HG03045 (cell line): ENCODE measurements at regions not wholly inside any gene's neighbourhood (a gene's known extent, or its start where the extent isn't known, plus 50 kb on each side); places are given as distances from the start of the nearest gene placed in this dataset.

ENCODE experiments used
- ATAC-seq: cut with Tn5 transposase; IDR thresholded peaks from one replicate; pipeline ENCODE4 v1.9.1; 2021; ENCODE audit warnings: mild to moderate bottlenecking, moderate library complexity; ENCODE audit not compliant: unreplicated experiment

- no peak for ATAC-seq
Observed at GRCh38 chr17:79298799-79299198, 224.2 kb downstream of the ENGASE start.

DNA sequence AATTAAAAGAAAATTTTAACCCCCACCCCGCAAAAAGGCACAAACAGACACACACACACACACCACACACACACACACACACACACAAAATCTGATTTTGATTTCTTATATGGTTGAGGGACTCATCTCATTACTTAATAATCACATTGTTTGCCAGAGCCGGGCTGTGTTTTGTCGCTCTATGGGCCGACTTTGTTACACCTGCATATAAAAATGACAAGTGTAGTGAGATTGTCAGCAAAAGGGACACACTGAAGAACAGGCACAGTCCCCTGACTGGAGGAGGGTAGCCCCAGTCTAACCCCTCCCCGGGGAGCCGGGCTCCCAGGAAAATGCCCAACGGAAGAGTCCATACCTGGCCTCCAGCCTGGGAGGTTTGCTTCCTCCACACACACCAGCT, 221.6 kb downstream of the ENGASE start:
- no peak for ATAC-seq

DNA sequence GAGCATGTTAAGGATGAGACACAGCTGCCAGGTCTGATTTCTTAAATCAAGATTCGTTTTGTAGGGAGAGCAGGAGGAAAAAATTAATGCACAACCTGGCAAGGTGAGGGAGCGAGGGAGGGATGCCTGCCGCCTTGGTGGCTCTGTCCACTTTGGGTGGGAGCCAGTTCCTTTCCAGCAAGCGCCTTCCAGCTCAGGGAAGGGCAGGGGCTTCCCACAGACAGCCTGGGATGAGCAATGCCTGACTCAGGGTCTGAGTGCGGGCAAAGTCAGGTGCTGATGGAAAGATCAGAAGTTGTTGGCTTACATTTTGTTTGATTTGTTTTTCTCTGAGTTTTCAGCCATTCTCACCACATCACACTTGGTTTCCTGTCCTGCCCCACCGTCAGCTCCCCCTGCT, 220.7 kb downstream of the ENGASE start:
- no peak for ATAC-seq

GRCh38 chr17:79294459-79295071, 219.9 kb downstream of the ENGASE start:
- no peak for ATAC-seq

DNA sequence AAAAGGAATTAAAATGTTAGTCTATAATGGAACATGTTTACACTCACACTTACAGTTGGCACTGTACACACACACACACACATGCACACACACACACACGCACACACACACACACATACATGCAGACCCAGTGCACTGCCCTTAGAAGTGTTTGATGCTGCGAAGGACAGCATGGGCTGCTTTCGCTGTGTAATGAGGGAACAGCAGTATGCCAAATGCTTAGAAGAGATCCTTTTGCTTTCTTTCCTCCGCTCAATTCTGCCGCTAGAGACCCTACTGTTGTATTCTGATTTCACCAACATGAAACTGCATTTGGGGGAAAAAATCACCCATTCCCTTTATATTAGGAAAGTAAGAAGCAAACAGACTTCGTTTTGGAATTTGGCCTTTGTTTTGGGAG, 217.9 kb downstream of the ENGASE start:
- no peak for ATAC-seq

DNA sequence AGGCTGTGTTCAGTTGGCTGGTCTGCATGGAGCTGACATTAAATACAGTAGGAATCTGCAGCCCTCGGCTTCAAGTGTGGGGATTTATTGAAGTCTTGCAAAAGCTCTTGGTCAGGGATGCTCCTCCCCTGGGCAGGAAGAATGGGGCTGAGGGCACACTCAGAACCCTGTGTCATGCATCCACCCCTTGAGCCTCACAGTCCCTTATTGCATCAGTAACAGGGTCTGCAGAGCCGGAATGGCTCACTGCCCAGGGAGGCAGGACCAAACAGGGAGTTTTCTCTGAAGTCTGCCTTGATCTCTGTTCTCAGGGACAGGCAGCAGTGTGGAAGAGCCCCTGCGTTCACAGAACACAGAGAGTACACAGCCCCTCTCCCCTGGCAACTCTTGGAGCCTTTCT, 216.8 kb downstream of the ENGASE start:
- no peak for ATAC-seq

DNA sequence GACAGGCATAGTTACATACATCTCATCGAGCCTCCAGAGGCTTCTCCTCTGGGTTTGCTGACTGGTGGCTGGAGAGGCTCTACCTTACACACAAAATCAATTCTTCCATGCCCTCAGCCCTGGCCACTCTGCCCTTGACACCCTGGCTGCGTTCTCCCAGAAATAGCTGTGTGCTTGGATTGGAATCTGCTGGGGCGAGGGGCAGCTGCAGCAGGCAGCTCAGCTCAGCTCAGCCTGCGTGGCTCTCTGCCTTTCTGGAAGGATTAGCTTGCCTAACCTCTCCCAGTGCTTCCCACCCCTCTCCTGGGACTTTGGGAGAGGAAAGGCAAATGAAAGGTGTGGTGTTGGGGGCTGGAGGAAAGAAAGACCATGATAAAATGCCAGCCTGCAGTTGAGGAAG, 216.1 kb downstream of the ENGASE start:
- ATAC-seq = no peak

DNA sequence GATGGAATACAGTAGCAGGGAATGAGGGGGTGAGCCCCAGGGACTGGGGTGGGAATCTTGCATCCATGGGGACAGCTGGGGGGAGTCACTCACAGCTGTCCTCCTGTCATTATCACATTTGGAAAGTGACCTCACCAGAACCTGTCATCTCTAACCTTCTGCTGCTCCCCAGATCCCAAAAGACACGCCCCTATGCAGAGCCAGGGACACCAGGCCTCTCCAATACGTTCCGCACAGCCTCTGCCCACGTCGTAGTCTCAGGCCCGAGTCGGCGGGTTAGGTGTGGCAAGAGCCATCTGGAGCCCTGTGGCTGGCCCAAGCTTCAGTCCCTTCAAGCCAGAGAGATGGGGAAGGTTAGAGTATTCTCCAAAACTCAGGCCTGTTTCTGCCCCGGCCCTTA, 214.3 kb downstream of the ENGASE start:
- ATAC-seq = no peak

DNA sequence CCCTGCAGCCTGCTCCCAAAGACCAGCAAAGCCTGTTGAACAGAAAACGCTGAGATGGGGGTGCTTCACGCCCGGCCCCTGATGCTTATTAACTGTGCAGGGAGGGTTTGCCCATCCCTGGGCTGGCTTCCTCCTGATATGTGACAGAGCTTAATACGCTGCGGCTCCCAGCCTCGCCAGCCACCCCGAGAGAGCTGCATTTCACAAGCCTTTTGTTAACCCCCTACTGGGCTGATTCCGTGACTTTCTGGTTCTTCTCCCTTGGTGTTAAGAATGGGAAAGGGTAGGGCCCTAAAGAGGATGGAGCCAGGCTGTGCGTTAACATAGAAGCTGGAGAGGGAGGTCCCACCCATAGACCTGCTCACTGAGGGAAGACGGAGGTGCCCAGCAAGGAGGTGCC, 211.8 kb downstream of the ENGASE start:
- no peak for ATAC-seq

DNA sequence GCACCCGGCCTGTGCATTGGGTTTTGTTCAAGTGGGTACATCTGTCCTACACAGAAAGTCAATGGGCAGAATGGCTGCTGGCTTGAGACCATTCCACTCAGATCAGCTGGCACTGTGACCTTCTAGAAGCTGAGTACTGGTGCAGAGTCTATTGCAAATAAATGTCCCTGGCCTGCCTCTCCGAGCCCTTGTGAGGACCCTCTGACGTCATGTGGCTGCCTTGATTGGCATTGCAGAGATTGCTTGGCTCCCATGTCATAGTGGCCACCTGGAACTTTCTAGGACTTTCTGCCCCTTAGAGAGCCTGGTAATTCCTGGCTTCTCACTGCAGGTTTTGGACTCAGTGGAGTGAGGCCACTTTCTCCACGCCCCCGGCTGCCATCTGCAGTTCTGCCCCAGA, 211.3 kb downstream of the ENGASE start:
- ATAC-seq = no peak

DNA sequence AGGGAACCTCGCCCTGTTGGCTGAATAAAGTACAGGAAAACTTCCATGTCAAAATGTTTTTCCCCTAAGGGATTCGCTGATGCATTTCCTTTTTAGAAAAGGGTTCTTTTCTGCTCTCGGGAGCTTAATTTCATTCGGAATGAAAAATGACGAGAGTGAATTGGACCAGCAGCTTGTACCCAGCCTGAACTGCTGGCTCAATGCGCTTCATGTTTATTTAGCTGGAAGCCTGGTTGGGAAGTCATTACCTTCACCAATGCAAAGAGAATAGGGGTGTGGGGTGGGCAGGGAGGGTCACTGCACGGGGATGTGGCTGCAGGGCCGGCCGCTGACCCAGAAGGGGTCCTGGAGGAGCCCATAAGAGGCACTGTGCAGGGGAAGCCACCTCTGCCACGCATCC, 207.7 kb downstream of the ENGASE start:
- ATAC-seq = no peak

DNA sequence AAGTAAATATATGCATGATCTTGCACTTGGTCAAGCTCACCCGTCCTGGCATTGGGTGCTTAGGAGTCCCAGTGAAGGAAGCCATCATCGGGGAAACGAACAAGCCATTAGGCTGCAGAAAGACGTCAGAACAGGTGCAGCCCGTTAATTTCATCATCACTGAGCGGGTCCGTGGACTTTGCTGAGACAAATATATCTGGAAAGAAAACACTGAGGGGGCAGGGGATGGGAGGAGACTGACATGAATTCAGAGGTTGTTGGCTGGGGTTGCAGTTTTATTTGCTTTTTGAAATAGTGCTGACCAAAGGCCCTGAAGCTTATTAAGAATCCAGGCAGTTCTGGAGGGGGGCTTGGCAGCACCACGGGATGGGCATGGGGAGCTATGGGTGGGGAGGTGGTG, 207.2 kb downstream of the ENGASE start:
- ATAC-seq = no peak

- no peak for ATAC-seq
Observed at GRCh38 chr17:79280866-79281572, 206.4 kb downstream of the ENGASE start.

GRCh38 chr17:79280010-79280409, 205.4 kb downstream of the ENGASE start:
- no peak for ATAC-seq

- ATAC-seq = no peak
Observed at GRCh38 chr17:79279320-79279719, 204.7 kb downstream of the ENGASE start.

GRCh38 chr17:79276821-79277220, 202.2 kb downstream of the ENGASE start:
- no peak for ATAC-seq

DNA sequence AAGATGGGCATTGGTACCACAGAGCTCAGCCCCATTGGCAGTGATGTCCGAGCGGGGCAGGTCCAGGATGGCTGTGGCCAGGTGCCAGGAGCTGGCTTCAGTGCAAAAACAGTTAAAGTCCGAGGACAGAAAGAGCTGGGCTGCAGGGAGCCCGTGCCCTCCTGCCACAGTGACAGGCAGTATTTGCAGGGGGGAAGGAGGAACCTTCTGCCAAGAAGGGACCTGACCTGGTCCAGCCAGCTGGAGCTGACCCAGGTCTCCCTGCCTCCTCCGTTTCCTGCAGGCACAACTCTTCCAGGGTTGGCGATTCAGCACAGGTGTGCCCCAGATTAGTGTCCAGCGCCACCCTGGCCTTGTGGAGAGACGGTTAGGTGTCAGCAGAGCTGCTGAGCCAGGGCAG, 199.0 kb downstream of the ENGASE start:
- no peak for ATAC-seq

DNA sequence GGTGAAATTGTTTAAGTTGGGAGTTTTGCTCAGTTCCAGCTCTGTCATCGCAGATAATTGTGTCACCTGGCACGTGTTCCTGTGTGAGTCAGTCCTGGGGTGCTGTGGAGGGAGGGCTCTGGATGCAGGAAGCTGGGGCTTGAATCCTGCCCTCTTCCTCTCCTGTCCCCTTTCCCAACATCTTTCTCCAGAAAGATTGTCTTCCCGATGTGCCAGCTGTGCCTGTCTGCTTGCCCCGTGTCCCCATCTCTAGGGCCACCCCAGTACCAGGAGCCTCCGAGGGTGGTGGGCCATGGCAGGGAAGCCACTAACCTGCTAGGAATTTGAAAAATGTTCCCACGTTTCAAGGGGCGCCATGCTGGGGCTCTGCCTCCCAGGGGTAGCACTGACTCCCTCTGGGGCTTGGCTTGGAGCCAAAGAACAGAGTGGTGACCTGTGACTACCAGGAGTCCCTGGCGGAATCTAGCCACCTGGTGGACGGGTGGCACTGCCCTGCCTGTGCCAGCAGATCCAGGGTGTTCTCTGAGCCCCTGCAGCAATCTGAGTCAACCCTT, 198.1 kb downstream of the ENGASE start:
- no peak for ATAC-seq

- ATAC-seq = no peak
Observed at GRCh38 chr17:79272220-79272619, 197.6 kb downstream of the ENGASE start.

DNA sequence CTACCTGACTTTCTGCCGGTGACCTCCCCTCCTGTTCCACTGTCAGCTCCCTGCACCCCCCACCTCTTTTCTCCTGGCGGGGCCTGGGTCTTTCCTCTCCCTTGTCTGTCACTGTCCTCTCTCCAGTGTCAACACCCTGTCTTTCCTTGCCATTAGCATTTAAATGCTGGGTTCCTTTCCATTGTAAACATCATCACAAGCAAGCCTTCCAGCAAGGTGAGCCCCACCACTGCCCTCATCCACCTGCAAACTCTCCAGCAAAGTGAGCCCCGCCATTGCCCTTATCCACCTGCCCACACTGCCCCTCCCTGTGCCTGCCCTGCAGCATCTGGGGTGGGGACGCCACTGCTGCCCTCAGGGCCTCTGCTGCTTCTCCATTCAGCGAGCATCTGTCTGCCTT, 195.0 kb downstream of the ENGASE start:
- no peak for ATAC-seq

DNA sequence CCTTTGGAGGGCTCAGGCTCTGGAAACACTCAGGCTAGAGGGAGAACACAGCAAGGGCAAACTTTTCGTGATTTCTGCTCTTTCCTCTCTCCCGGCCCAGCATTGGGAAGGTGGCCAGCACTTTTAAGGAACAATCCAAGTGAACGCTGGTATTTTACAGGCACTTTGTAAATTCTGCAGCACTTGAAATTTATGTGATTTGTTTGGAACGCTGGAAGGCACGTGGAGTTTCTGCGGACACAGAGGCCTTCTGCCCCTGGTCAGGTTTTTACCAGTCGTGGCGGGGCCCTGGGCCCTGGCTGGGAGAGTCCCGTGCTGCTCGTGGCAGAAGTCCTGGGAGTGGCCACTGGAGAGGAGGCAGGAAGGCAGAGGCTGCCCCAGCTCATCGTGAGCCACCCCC, 188.6 kb downstream of the ENGASE start:
- no peak for ATAC-seq

DNA sequence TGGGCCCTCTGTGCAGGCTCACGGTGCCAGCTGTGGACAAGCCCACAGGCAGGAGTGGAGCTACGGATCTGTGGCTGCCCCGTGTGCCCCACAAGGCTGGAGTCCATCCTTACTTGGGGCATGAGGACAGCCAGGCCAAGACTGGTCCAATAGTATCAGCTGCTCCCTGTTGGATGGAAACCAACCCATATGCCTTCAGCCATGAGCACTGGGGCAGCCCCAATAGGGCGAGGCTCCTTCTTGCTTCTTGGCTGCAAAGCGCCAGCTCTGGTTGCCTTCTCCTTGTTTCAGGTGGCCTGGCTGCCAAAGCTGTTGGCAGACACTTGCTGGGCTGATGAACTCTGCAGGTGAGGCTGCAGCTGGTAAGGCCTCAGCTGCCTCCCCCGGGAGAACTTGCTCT, 188.0 kb downstream of the ENGASE start:
- no peak for ATAC-seq
